Left ventricle myocardium inferior (tissue), 1 donor: ENCODE measurements at regions not wholly inside any gene's neighbourhood (a gene's known extent, or its start where the extent isn't known, plus 50 kb on each side); places are given as distances from the start of the nearest gene placed in this dataset.

Experiments
- DNase-seq: peaks from one replicate; pipeline ENCODE4 v3.0.0-alpha.2; 2020
- H3K27ac ChIP-seq: fragments of 200-600 bp; replicated peaks from 2 replicates; pipeline ENCODE4 v1.8.0; 2021
- H3K27me3 ChIP-seq: fragments of 200-600 bp; 2 replicates; pipeline ENCODE4 v1.8.0; 2021; ENCODE audit warnings: low read depth
- H3K36me3 ChIP-seq: fragments of 200-600 bp; 2 replicates; pipeline ENCODE4 v1.8.0; 2021
- H3K4me1 ChIP-seq: fragments of 200-600 bp; 2 replicates; pipeline ENCODE4 v1.8.0; 2021
- H3K4me3 ChIP-seq: fragments of 200-600 bp; 2 replicates; pipeline ENCODE4 v1.8.0; 2021; ENCODE audit warnings: mild to moderate bottlenecking, moderate library complexity
- H3K9me3 ChIP-seq: fragments of 200-600 bp; replicated peaks from 2 replicates; pipeline ENCODE4 v1.8.0; 2021
- CTCF ChIP-seq: fragments of 200-600 bp; IDR thresholded peaks from 2 replicates; pipeline ENCODE4 v1.8.0; 2021; ENCODE audit warnings: antibody characterized with exemption, mild to moderate bottlenecking, borderline replicate concordance
- intact Hi-C: fragments of 100-400 bp; cut with micrococcal nuclease; formaldehyde crosslinking; loops from one replicate; pipeline ENCODE4 v1.11.0; 2022
- donor health status: DM: no; HTN: yes; CAD: no; lungs with severe emphysema.

- H3K9me3 ChIP-seq = no peaks in the 10 kb centered on the region
- no peaks in the 10 kb centered on the region for H3K4me1 ChIP-seq
- H3K27ac ChIP-seq = no peak overlapping the region
- TF ChIP-seq CTCF = no peak
- no peaks in the 10 kb centered on the region for H3K27me3 ChIP-seq
- H3K4me3 ChIP-seq = no peak overlapping the region
- intact Hi-C loops = no loop called here
- DNase-seq = no peak
- no peaks in the 10 kb centered on the region for H3K36me3 ChIP-seq
Measured at GRCh38 chr5:164809821-164810220, 1304.4 kb downstream of the MAT2B start.

GRCh38 chr5:164818445-164818844, 1313.0 kb downstream of the MAT2B start:
- no peak for TF ChIP-seq CTCF
- no peaks in the 10 kb centered on the region for H3K27me3 ChIP-seq
- no peaks in the 10 kb centered on the region for H3K4me1 ChIP-seq
- no peaks in the 10 kb centered on the region for H3K36me3 ChIP-seq
- DNase-seq = no peak
- intact Hi-C loops = no loop called here
- H3K4me3 ChIP-seq = no peak overlapping the region
- H3K27ac ChIP-seq = no peak overlapping the region
- no peaks in the 10 kb centered on the region for H3K9me3 ChIP-seq

GRCh38 chr5:164824671-164825070, 1319.3 kb downstream of the MAT2B start:
- no peaks in the 10 kb centered on the region for H3K9me3 ChIP-seq
- no peaks in the 10 kb centered on the region for H3K4me1 ChIP-seq
- no peaks in the 10 kb centered on the region for H3K36me3 ChIP-seq
- TF ChIP-seq CTCF = no peak
- intact Hi-C loops = no loop called here
- no peak overlapping the region for H3K4me3 ChIP-seq
- DNase-seq = no peak
- no peak overlapping the region for H3K27ac ChIP-seq
- H3K27me3 ChIP-seq = no peaks in the 10 kb centered on the region

GRCh38 chr5:164832516-164832915, 1327.1 kb downstream of the MAT2B start:
- no peak for DNase-seq
- no peaks in the 10 kb centered on the region for H3K9me3 ChIP-seq
- no peak for TF ChIP-seq CTCF

GRCh38 chr5:164844348-164844747, 1338.9 kb downstream of the MAT2B start:
- no peak for TF ChIP-seq CTCF
- H3K36me3 ChIP-seq = no peaks in the 10 kb centered on the region
- intact Hi-C loops = no loop called here
- DNase-seq = no peak
- no peak overlapping the region for H3K27ac ChIP-seq
- H3K27me3 ChIP-seq = no peaks in the 10 kb centered on the region
- H3K4me3 ChIP-seq = no peak overlapping the region
- peaks cover 33% of the 10 kb centered on the region for H3K9me3 ChIP-seq
- H3K4me1 ChIP-seq = no peaks in the 10 kb centered on the region

More at GRCh38 chr5:164832516-164832915, 1327.1 kb downstream of the MAT2B start:
- no peak overlapping the region for H3K27ac ChIP-seq
- H3K36me3 ChIP-seq = no peaks in the 10 kb centered on the region
- H3K27me3 ChIP-seq = no peaks in the 10 kb centered on the region
- intact Hi-C loops = no loop called here
- H3K4me3 ChIP-seq = no peak overlapping the region
- no peaks in the 10 kb centered on the region for H3K4me1 ChIP-seq

- H3K9me3 ChIP-seq = peaks cover 11% of the 10 kb centered on the region
- H3K4me1 ChIP-seq = no peaks in the 10 kb centered on the region
- intact Hi-C loops = no loop called here
- H3K4me3 ChIP-seq = no peak overlapping the region
- H3K27me3 ChIP-seq = no peaks in the 10 kb centered on the region
- no peak overlapping the region for H3K27ac ChIP-seq
- DNase-seq = no peak
- TF ChIP-seq CTCF = no peak
- H3K36me3 ChIP-seq = no peaks in the 10 kb centered on the region
Measured at GRCh38 chr5:164860896-164861295, 1355.5 kb downstream of the MAT2B start.
